ENCODE measurements at regions not wholly inside any gene's neighbourhood (a gene's known extent, or its start where the extent isn't known, plus 50 kb on each side); places are given as distances from the start of the nearest gene placed in this dataset.

GRCh38 chr9:104009826-104010225 lies 84.3 kb upstream of the SMC2 start:
- H3K4me3 ChIP-seq (ENCODE audit: control insufficient read depth in 1 of 2, extremely low read depth in 1 of 2, low read length in 1 of 2): no peak overlapping the region
- H3K9me3 ChIP-seq: no peaks in the 10 kb centered on the region
- no CpG with 5 or more reads among the region's 3 CpGs for WGBS (ENCODE audit: insufficient coverage)
- H3K27ac Mint-ChIP-seq: no peak overlapping the region
- H3K9me3 Mint-ChIP-seq: no peaks in the 10 kb centered on the region
- ChIA-PET CTCF (no interaction called here), POLR2A (no interaction called here)
- no peak overlapping the region for H3K4me3 Mint-ChIP-seq
- no peak for ATAC-seq (replicated peaks in 1 of 4)
- H3K27ac ChIP-seq (ENCODE audit: low read length): no peak overlapping the region
- H3K27me3 ChIP-seq (replicated peaks in 1 of 2; ENCODE audit: control insufficient read depth in 2 of 2, extremely low read depth in 1 of 2, insufficient read depth in 2 of 2, low read length in 1 of 2): no peaks in the 10 kb centered on the region
- no peaks in the 10 kb centered on the region for H3K36me3 ChIP-seq (ENCODE audit: control insufficient read depth in 2 of 2, extremely low read depth in 1 of 2, insufficient read depth in 1 of 2, low read length in 1 of 2)
- no peaks in the 10 kb centered on the region for H3K4me1 Mint-ChIP-seq
- H3K27me3 Mint-ChIP-seq: peaks cover 2 to 7% of the 10 kb centered on the region in 2 donors
- no peak for DNase-seq
- no peaks in the 10 kb centered on the region for H3K36me3 Mint-ChIP-seq
- H3K4me1 ChIP-seq (ENCODE audit: control insufficient read depth in 1 of 2, extremely low read depth in 1 of 2, insufficient read depth in 2 of 2, low read length in 2 of 2): no peaks in the 10 kb centered on the region

GRCh38 chr9:104022083-104022482 lies 72.0 kb upstream of the SMC2 start:
- Histone ChIP-seq H3K27me3 (replicated peaks in 1 of 2; ENCODE audit: control insufficient read depth in 2 of 2, extremely low read depth in 1 of 2, insufficient read depth in 2 of 2, low read length in 1 of 2) (no peaks in the 10 kb centered on the region), H3K9me3 (no peaks in the 10 kb centered on the region), H3K27ac (ENCODE audit: low read length) (no peak overlapping the region), H3K4me1 (ENCODE audit: control insufficient read depth in 1 of 2, extremely low read depth in 1 of 2, insufficient read depth in 2 of 2, low read length in 2 of 2) (no peaks in the 10 kb centered on the region), H3K4me3 (ENCODE audit: control insufficient read depth in 1 of 2, extremely low read depth in 1 of 2, low read length in 1 of 2) (no peak overlapping the region), H3K36me3 (ENCODE audit: control insufficient read depth in 2 of 2, extremely low read depth in 1 of 2, insufficient read depth in 1 of 2, low read length in 1 of 2) (no peaks in the 10 kb centered on the region)
- H3K27ac Mint-ChIP-seq: no peak overlapping the region
- H3K9me3 Mint-ChIP-seq: peaks cover 0 to 6% (median 0%) of the 10 kb centered on the region in 3 donors
- CTCF ChIA-PET: no interaction called here
- peaks cover under 1 to 5% (median 5%) of the 10 kb centered on the region in 3 donors for H3K4me1 Mint-ChIP-seq
- H3K27me3 Mint-ChIP-seq: peaks cover 0 to 4% of the 10 kb centered on the region in 2 donors
- DNase-seq (no peak), ATAC-seq (replicated peaks in 1 of 4) (no peak)
- H3K36me3 Mint-ChIP-seq: no peaks in the 10 kb centered on the region
- POLR2A ChIA-PET: no interaction called here
- no peak overlapping the region for H3K4me3 Mint-ChIP-seq

GRCh38 chr9:104025104-104025503 lies 69.0 kb upstream of the SMC2 start:
- Mint-ChIP-seq H3K27ac (no peak overlapping the region), H3K27me3 (peaks cover 0 to 4% of the 10 kb centered on the region in 2 donors), H3K4me1 (peaks cover 18 to 26% (median 24%) of the 10 kb centered on the region in 3 donors), H3K36me3 (no peaks in the 10 kb centered on the region), H3K9me3 (peaks cover 0 to 6% (median 0%) of the 10 kb centered on the region in 3 donors), H3K4me3 (no peak overlapping the region)
- peaks cover 0 to 2% of the 10 kb centered on the region in 2 experiments for H3K27me3 ChIP-seq (replicated peaks in 1 of 2; ENCODE audit: control insufficient read depth in 2 of 2, extremely low read depth in 1 of 2, insufficient read depth in 2 of 2, low read length in 1 of 2)
- DNase-seq (no peak), ATAC-seq (replicated peaks in 1 of 4) (no peak)
- H3K4me3 ChIP-seq (ENCODE audit: control insufficient read depth in 1 of 2, extremely low read depth in 1 of 2, low read length in 1 of 2): no peak overlapping the region
- WGBS (ENCODE audit: insufficient coverage): no CpG with 5 or more reads among the region's 2 CpGs
- H3K9me3 ChIP-seq: no peaks in the 10 kb centered on the region
- no peaks in the 10 kb centered on the region for H3K4me1 ChIP-seq (ENCODE audit: control insufficient read depth in 1 of 2, extremely low read depth in 1 of 2, insufficient read depth in 2 of 2, low read length in 2 of 2)
- CTCF ChIA-PET: no interaction called here
- no peak overlapping the region for H3K27ac ChIP-seq (ENCODE audit: low read length)
- POLR2A ChIA-PET: no interaction called here
- H3K36me3 ChIP-seq (ENCODE audit: control insufficient read depth in 2 of 2, extremely low read depth in 1 of 2, insufficient read depth in 1 of 2, low read length in 1 of 2): no peaks in the 10 kb centered on the region

GRCh38 chr9:104025945-104026344 lies 68.2 kb upstream of the SMC2 start:
- Mint-ChIP-seq H3K4me3 (no peak overlapping the region), H3K36me3 (no peaks in the 10 kb centered on the region), H3K27ac (no peak overlapping the region), H3K27me3 (peaks cover 0 to 4% of the 10 kb centered on the region in 2 donors), H3K9me3 (peaks cover 0 to 1% (median 0%) of the 10 kb centered on the region in 3 donors), H3K4me1 (peaks cover 20 to 26% (median 26%) of the 10 kb centered on the region in 3 donors)
- no peak overlapping the region for H3K4me3 ChIP-seq (ENCODE audit: control insufficient read depth in 1 of 2, extremely low read depth in 1 of 2, low read length in 1 of 2)
- peaks cover 0 to 2% of the 10 kb centered on the region in 2 experiments for H3K27me3 ChIP-seq (replicated peaks in 1 of 2; ENCODE audit: control insufficient read depth in 2 of 2, extremely low read depth in 1 of 2, insufficient read depth in 2 of 2, low read length in 1 of 2)
- no peaks in the 10 kb centered on the region for H3K36me3 ChIP-seq (ENCODE audit: control insufficient read depth in 2 of 2, extremely low read depth in 1 of 2, insufficient read depth in 1 of 2, low read length in 1 of 2)
- H3K27ac ChIP-seq (ENCODE audit: low read length): no peak overlapping the region
- no CpG with 5 or more reads among the region's 2 CpGs for WGBS (ENCODE audit: insufficient coverage)
- CTCF ChIA-PET: no interaction called here
- no peaks in the 10 kb centered on the region for H3K9me3 ChIP-seq
- H3K4me1 ChIP-seq (ENCODE audit: control insufficient read depth in 1 of 2, extremely low read depth in 1 of 2, insufficient read depth in 2 of 2, low read length in 2 of 2): no peaks in the 10 kb centered on the region
- POLR2A ChIA-PET: no interaction called here
- DNase-seq (no peak), ATAC-seq (replicated peaks in 1 of 4) (no peak)

- Mint-ChIP-seq H3K36me3 (no peaks in the 10 kb centered on the region), H3K27ac (no peak overlapping the region), H3K27me3 (peaks cover 0 to under 1% of the 10 kb centered on the region in 2 donors), H3K4me1 (peaks cover 20 to 26% (median 26%) of the 10 kb centered on the region in 3 donors), H3K9me3 (no peaks in the 10 kb centered on the region), H3K4me3 (no peak overlapping the region)
- no peaks in the 10 kb centered on the region for H3K9me3 ChIP-seq
- H3K4me3 ChIP-seq (ENCODE audit: control insufficient read depth in 1 of 2, extremely low read depth in 1 of 2, low read length in 1 of 2): no peak overlapping the region
- CTCF ChIA-PET: no interaction called here
- H3K4me1 ChIP-seq (ENCODE audit: control insufficient read depth in 1 of 2, extremely low read depth in 1 of 2, insufficient read depth in 2 of 2, low read length in 2 of 2): no peaks in the 10 kb centered on the region
- peaks cover 0 to 2% of the 10 kb centered on the region in 2 experiments for H3K27me3 ChIP-seq (replicated peaks in 1 of 2; ENCODE audit: control insufficient read depth in 2 of 2, extremely low read depth in 1 of 2, insufficient read depth in 2 of 2, low read length in 1 of 2)
- ATAC-seq (replicated peaks in 1 of 4) (no peak), DNase-seq (no peak)
- no peak overlapping the region for H3K27ac ChIP-seq (ENCODE audit: low read length)
- WGBS (ENCODE audit: insufficient coverage): 30% methylated on average over 5 of the region's 5 CpGs
- POLR2A ChIA-PET: no interaction called here
- H3K36me3 ChIP-seq (ENCODE audit: control insufficient read depth in 2 of 2, extremely low read depth in 1 of 2, insufficient read depth in 1 of 2, low read length in 1 of 2): no peaks in the 10 kb centered on the region
Observed at GRCh38 chr9:104027295-104027694, 66.8 kb upstream of the SMC2 start.

GRCh38 chr9:104028827-104029226 lies 65.3 kb upstream of the SMC2 start:
- Mint-ChIP-seq H3K4me3 (peak overlapping the region in 1 of 3 donors; percentile 2), H3K27me3 (no peaks in the 10 kb centered on the region), H3K27ac (no peak overlapping the region), H3K36me3 (no peaks in the 10 kb centered on the region), H3K9me3 (no peaks in the 10 kb centered on the region), H3K4me1 (peaks cover 20 to 26% (median 26%) of the 10 kb centered on the region in 3 donors)
- no peak for DNase-seq
- H3K4me3 ChIP-seq (ENCODE audit: control insufficient read depth in 1 of 2, extremely low read depth in 1 of 2, low read length in 1 of 2): no peak overlapping the region
- no peaks in the 10 kb centered on the region for H3K9me3 ChIP-seq
- ChIA-PET CTCF (no interaction called here), POLR2A (no interaction called here)
- 44% methylated on average over 1 of the region's 4 CpGs for WGBS (ENCODE audit: insufficient coverage)
- no peaks in the 10 kb centered on the region for H3K36me3 ChIP-seq (ENCODE audit: control insufficient read depth in 2 of 2, extremely low read depth in 1 of 2, insufficient read depth in 1 of 2, low read length in 1 of 2)
- H3K27ac ChIP-seq (ENCODE audit: low read length): no peak overlapping the region
- H3K4me1 ChIP-seq (ENCODE audit: control insufficient read depth in 1 of 2, extremely low read depth in 1 of 2, insufficient read depth in 2 of 2, low read length in 2 of 2): no peaks in the 10 kb centered on the region
- H3K27me3 ChIP-seq (replicated peaks in 1 of 2; ENCODE audit: control insufficient read depth in 2 of 2, extremely low read depth in 1 of 2, insufficient read depth in 2 of 2, low read length in 1 of 2): peaks cover 0 to 2% of the 10 kb centered on the region in 2 experiments
- no peak for ATAC-seq (replicated peaks in 1 of 4)

All from T-cell (primary cell).